Prostate gland (tissue), 2 donors: ENCODE measurements at regions not wholly inside any gene's neighbourhood (a gene's known extent, or its start where the extent isn't known, plus 50 kb on each side); places are given as distances from the start of the nearest gene placed in this dataset.

Experiments used
- DNase-seq: peaks from one replicate; pipeline ENCODE4 v3.0.0-alpha.2; 2019; ENCODE audit warnings: low spot score
- H3K27ac ChIP-seq, 2 donors: fragments of 200-600 bp; sonication (generic); 2 replicates each; pipeline ENCODE4 v1.5.1; 2017 to 2019
- H3K27me3 ChIP-seq: fragments of 200-600 bp; sonication (generic); replicated peaks from 2 replicates; pipeline ENCODE4 v1.5.1; 2019; ENCODE audit not compliant: insufficient read depth
- H3K36me3 ChIP-seq, 2 donors: fragments of 200-600 bp; sonication (generic); 1 replicate in 1 of 2; 2 replicates in 1 of 2; pipeline versions ENCODE4 v1.5.1 to v1.8.1; 2017 to 2019
- H3K4me1 ChIP-seq: fragments of 200-600 bp; sonication (generic); replicated peaks from 2 replicates; pipeline ENCODE4 v1.5.1; 2019
- H3K4me3 ChIP-seq, 2 donors: fragments of 200-600 bp; sonication (generic); 2 replicates each; pipeline ENCODE4 v1.5.1; 2017 to 2019
- H3K9me3 ChIP-seq: fragments of 200-600 bp; sonication (generic); 2 replicates; pipeline ENCODE4 v1.5.1; 2017
- CTCF ChIP-seq, 4 experiments: fragments of 200-600 bp in 2 of 4; fragments of 450-650 bp in 2 of 4; sonication (generic) in 2 of 4; IDR thresholded peaks; 1 replicate in 3 of 4; 2 replicates in 1 of 4; pipeline ENCODE4 v1.5.1; 2016 to 2019; ENCODE audit warnings: antibody characterized with exemption in 4 of 4, mild to moderate bottlenecking in 2 of 4, moderate library complexity in 2 of 4
- POLR2A ChIP-seq: fragments of 450-650 bp; IDR thresholded peaks from one replicate; pipeline ENCODE4 v1.6.1; 2016; ENCODE audit warnings: antibody characterized with exemption, mild to moderate bottlenecking
- POLR2AphosphoS5 ChIP-seq: sonication (generic); formaldehyde crosslinking; IDR thresholded peaks from one replicate; pipeline ENCODE4 v1.6.1; 2017; ENCODE audit warnings: antibody characterized with exemption
- WGBS: methylation state at CpG from one replicate; pipeline ENCODE4 v1.1.5; 2018; 5-methylcytosine and 5-hydroxymethylcytosine counted together
- intact Hi-C: fragments of 100-400 bp; cut with DNase I; formaldehyde crosslinking; loops from one replicate; pipeline ENCODE4 v1.14.2; 2022

GRCh38 chr11:129681344-129682114 is 134.1 kb upstream of the TMEM45B start:
- TF ChIP-seq POLR2A (no peak), POLR2AphosphoS5 (no peak), CTCF (IDR thresholded peaks at IDR 0.05) (no peak)
- Histone ChIP-seq H3K4me1 (no peaks in the 10 kb centered on the region), H3K27ac (no peak overlapping the region), H3K36me3 (no peaks in the 10 kb centered on the region), H3K4me3 (no peak overlapping the region), H3K9me3 (no peaks in the 10 kb centered on the region), H3K27me3 (no peaks in the 10 kb centered on the region)
- intact Hi-C loops = no loop called here
- DNase-seq = no peak
- WGBS = 58% methylated on average over 12 of the region's 12 CpGs

GRCh38 chr11:129686269-129686668 is 129.4 kb upstream of the TMEM45B start:
- no peak for DNase-seq
- intact Hi-C loops = no loop called here
- 87% methylated on average over 3 of the region's 3 CpGs for WGBS
- no peaks in the 10 kb centered on the region for H3K36me3 ChIP-seq
- H3K4me3 ChIP-seq = no peak overlapping the region
- TF ChIP-seq CTCF (IDR thresholded peaks at IDR 0.05) = no peak
- no peak overlapping the region for H3K27ac ChIP-seq
- H3K4me1 ChIP-seq = no peaks in the 10 kb centered on the region
- H3K9me3 ChIP-seq = no peaks in the 10 kb centered on the region
- no peaks in the 10 kb centered on the region for H3K27me3 ChIP-seq

GRCh38 chr11:129691142-129691541 is 124.5 kb upstream of the TMEM45B start:
- intact Hi-C loops = loop anchor here (10.0 kb wide), 1 partner anchor 1356 kb away; no protein-coding TSS in a partner anchor
- Histone ChIP-seq H3K4me1 (no peaks in the 10 kb centered on the region), H3K4me3 (no peak overlapping the region), H3K9me3 (no peaks in the 10 kb centered on the region), H3K27ac (no peak overlapping the region), H3K36me3 (no peaks in the 10 kb centered on the region), H3K27me3 (no peaks in the 10 kb centered on the region)
- TF ChIP-seq POLR2A = no peak
- no peak for TF ChIP-seq CTCF (IDR thresholded peaks at IDR 0.05)
- no peak for TF ChIP-seq POLR2AphosphoS5
- DNase-seq = no peak
- 72% methylated on average over 10 of the region's 10 CpGs for WGBS

GRCh38 chr11:129694538-129694937 is 121.1 kb upstream of the TMEM45B start:
- TF ChIP-seq POLR2A (no peak), CTCF (IDR thresholded peaks at IDR 0.05) (no peak), POLR2AphosphoS5 (no peak)
- H3K27me3 ChIP-seq = no peaks in the 10 kb centered on the region
- no peak overlapping the region for H3K27ac ChIP-seq
- H3K4me1 ChIP-seq = no peaks in the 10 kb centered on the region
- no peaks in the 10 kb centered on the region for H3K9me3 ChIP-seq
- no peaks in the 10 kb centered on the region for H3K36me3 ChIP-seq
- intact Hi-C loops = loop anchor here (10.0 kb wide), 1 partner anchor 1360 kb away; no protein-coding TSS in a partner anchor
- DNase-seq = no peak
- H3K4me3 ChIP-seq = no peak overlapping the region
- 83% methylated on average over 10 of the region's 10 CpGs for WGBS

- 92% methylated on average over 10 of the region's 10 CpGs for WGBS
- intact Hi-C loops = loop anchor here (10.0 kb wide), 1 partner anchor 1360 kb away; no protein-coding TSS in a partner anchor
- no peaks in the 10 kb centered on the region for H3K36me3 ChIP-seq
Observed at GRCh38 chr11:129694966-129695365, 120.7 kb upstream of the TMEM45B start.

More at GRCh38 chr11:129694966-129695365, 120.7 kb upstream of the TMEM45B start:
- TF ChIP-seq CTCF (IDR thresholded peaks at IDR 0.05) = no peak
- no peak for TF ChIP-seq POLR2AphosphoS5
- TF ChIP-seq POLR2A = no peak
- H3K9me3 ChIP-seq = no peaks in the 10 kb centered on the region
- no peak for DNase-seq
- no peak overlapping the region for H3K4me3 ChIP-seq
- H3K27me3 ChIP-seq = no peaks in the 10 kb centered on the region
- no peaks in the 10 kb centered on the region for H3K4me1 ChIP-seq
- H3K27ac ChIP-seq = no peak overlapping the region
